HL-60 (cell line): ENCODE measurements at regions not wholly inside any gene's neighbourhood (a gene's known extent, or its start where the extent isn't known, plus 50 kb on each side); places are given as distances from the start of the nearest gene placed in this dataset.

Experiments
- DNase-seq, 2 experiments: peaks; one replicate each; pipeline ENCODE4 v3.0.0-alpha.2; 2010 to 2020; ENCODE audit warnings: low read depth in 1 of 2, low spot score in 1 of 2
- H3K27ac ChIP-seq: fragments of 250-450 bp; sonication (Bioruptor Pico); replicated peaks from 2 replicates; pipeline ENCODE4 v1.5.1; 2020; ENCODE audit warnings: mild to moderate bottlenecking, moderate library complexity
- H3K27me3 ChIP-seq: fragments of 250-450 bp; sonication (Bioruptor Pico); 2 replicates; pipeline ENCODE4 v1.5.1; 2021; ENCODE audit warnings: mild to moderate bottlenecking, moderate library complexity; ENCODE audit not compliant: insufficient read depth, poor library complexity, severe bottlenecking
- H3K4me3 ChIP-seq: replicated peaks from 2 replicates; pipeline ENCODE4 v1.5.1; 2011; ENCODE audit warnings: mild to moderate bottlenecking, control low read depth, low read length; ENCODE audit not compliant: insufficient read depth
- GABPA ChIP-seq: IDR thresholded peaks from 2 replicates; pipeline ENCODE4 v1.6.1; 2012; ENCODE audit warnings: low read depth
- POLR2AphosphoS5 ChIP-seq: IDR thresholded peaks from 2 replicates; pipeline ENCODE4 v1.6.1; 2012; ENCODE audit warnings: low read depth
- SPI1 ChIP-seq: IDR thresholded peaks from 2 replicates; pipeline ENCODE4 v1.6.1; 2012; ENCODE audit warnings: low read depth, mild to moderate bottlenecking, borderline replicate concordance
- TF ChIP-seq, protein P1 (sequence below): IDR thresholded peaks from 2 replicates; pipeline ENCODE4 v1.6.1; 2012; ENCODE audit warnings: low read depth; ENCODE audit not compliant: insufficient replicate concordance
- TF ChIP-seq, protein P2 (sequence below): IDR thresholded peaks from one replicate; pipeline ENCODE4 v1.5.1; 2011; ENCODE audit warnings: low read length, control low read depth, inconsistent platforms; ENCODE audit not compliant: insufficient read depth

DNA sequence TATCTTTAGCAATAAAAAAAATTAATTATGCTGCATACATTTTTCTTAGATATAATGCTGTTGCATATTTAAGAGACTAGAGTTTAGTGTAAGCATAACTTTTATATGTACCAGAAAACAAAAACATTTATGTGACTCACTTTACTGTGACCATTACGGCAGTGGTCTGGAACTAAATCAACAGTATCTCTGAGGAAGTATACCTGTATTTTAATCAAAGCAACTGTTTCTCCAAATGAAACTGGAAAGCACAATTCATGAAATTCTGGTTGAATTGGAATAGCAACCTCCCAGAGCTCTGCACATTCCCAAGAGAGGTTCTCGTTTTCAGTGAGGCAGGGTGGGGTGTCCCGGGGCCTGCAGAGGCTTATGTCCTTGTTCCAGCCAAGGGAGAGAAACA, 112.2 kb upstream of the TACR1 start:
- H3K4me3 ChIP-seq: no peak overlapping the region
- H3K27me3 ChIP-seq: no peaks in the 10 kb centered on the region
- TF ChIP-seq POLR2AphosphoS5 (no peak), SPI1 (no peak), GABPA (no peak)
- TF ChIP-seq, protein P1, sequence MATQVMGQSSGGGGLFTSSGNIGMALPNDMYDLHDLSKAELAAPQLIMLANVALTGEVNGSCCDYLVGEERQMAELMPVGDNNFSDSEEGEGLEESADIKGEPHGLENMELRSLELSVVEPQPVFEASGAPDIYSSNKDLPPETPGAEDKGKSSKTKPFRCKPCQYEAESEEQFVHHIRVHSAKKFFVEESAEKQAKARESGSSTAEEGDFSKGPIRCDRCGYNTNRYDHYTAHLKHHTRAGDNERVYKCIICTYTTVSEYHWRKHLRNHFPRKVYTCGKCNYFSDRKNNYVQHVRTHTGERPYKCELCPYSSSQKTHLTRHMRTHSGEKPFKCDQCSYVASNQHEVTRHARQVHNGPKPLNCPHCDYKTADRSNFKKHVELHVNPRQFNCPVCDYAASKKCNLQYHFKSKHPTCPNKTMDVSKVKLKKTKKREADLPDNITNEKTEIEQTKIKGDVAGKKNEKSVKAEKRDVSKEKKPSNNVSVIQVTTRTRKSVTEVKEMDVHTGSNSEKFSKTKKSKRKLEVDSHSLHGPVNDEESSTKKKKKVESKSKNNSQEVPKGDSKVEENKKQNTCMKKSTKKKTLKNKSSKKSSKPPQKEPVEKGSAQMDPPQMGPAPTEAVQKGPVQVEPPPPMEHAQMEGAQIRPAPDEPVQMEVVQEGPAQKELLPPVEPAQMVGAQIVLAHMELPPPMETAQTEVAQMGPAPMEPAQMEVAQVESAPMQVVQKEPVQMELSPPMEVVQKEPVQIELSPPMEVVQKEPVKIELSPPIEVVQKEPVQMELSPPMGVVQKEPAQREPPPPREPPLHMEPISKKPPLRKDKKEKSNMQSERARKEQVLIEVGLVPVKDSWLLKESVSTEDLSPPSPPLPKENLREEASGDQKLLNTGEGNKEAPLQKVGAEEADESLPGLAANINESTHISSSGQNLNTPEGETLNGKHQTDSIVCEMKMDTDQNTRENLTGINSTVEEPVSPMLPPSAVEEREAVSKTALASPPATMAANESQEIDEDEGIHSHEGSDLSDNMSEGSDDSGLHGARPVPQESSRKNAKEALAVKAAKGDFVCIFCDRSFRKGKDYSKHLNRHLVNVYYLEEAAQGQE: no peak
- TF ChIP-seq, protein P2, sequence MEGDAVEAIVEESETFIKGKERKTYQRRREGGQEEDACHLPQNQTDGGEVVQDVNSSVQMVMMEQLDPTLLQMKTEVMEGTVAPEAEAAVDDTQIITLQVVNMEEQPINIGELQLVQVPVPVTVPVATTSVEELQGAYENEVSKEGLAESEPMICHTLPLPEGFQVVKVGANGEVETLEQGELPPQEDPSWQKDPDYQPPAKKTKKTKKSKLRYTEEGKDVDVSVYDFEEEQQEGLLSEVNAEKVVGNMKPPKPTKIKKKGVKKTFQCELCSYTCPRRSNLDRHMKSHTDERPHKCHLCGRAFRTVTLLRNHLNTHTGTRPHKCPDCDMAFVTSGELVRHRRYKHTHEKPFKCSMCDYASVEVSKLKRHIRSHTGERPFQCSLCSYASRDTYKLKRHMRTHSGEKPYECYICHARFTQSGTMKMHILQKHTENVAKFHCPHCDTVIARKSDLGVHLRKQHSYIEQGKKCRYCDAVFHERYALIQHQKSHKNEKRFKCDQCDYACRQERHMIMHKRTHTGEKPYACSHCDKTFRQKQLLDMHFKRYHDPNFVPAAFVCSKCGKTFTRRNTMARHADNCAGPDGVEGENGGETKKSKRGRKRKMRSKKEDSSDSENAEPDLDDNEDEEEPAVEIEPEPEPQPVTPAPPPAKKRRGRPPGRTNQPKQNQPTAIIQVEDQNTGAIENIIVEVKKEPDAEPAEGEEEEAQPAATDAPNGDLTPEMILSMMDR: no peak
- no peak overlapping the region for H3K27ac ChIP-seq
- no peak for DNase-seq

DNA sequence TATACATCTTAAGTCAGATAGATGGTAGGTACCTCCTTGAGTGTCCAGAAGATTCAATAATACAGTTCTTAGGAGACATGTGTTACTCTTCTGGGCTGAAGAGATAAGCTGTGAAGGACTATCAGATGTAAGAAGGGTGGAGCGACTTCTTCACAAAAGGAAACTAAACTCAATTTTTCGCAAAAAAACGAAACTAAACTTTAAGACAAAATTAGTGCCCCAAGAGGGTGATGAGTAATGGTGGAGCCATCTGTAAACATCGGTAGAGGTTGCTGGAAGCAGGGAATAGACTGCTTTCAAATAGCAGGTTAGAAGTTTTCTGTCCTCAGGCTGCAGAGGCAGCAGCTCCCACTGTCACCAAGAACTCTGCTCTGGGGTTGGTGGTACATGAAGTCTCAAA, 111.6 kb upstream of the TACR1 start:
- no peak for DNase-seq
- no peak overlapping the region for H3K27ac ChIP-seq
- TF ChIP-seq, protein P2: no peak
- H3K27me3 ChIP-seq: no peaks in the 10 kb centered on the region
- no peak overlapping the region for H3K4me3 ChIP-seq

DNA sequence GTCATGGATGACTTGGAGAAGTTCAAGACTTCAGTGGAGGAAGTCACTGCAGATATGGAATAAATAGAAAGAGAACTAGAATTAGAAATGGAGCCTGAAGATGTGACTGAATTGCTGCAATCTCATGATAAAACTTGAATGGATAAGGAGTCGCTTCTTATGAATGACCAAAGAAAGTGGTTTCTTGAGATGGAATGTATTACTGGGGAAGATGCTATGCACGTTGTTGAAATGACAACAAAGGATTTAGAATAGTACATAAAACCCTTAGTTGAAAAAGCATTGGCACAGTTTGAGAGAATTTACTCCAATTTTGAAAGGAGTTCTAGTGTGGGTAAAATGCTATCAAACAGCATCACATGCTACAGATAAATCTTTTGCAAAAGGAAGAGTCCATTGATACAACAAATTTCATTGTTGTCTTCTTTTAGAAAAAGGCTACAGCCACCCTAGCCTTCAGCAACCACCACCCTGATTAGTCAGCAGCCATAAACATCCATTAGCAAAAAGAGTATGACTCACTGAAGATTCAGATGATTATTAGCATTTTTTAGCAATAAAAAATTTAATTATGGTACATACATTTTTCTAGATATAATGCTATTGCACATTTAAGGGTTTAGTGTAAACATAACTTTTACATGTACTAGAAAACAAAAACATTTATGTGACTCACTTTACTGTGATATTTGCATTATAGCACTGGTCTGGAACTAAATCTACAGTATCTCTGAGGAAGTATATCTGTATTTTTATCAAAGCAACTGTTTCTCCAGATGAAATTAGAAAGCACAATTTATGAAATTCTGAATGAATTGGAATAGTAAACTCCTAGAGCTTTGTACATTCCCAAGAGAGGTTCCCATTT, 110.5 kb upstream of the TACR1 start:
- DNase-seq: no peak
- no peak for TF ChIP-seq SPI1
- Histone ChIP-seq H3K27me3 (no peaks in the 10 kb centered on the region), H3K27ac (no peak overlapping the region), H3K4me3 (no peak overlapping the region)

DNA sequence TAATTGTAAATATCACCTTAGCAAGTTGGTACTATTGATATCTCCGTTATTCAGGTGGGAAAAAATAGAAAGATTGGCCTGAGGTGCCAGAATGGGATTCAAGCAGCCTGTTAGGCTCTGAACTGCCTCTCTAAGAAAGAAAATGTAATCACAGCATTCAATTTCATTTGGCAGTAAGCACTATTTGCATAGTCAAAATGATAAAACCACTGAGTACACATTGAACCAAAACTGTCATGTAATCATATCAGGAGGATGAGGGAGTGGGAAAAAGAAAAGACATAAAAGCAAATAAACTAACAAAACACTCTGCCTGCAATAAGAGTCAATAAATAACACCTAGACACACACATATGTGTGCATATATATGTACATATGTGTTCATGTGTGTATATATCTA, 103.9 kb upstream of the TACR1 start:
- no peak overlapping the region for H3K4me3 ChIP-seq
- DNase-seq: no peak

More for the DNA sequence above, 103.9 kb upstream of the TACR1 start:
- no peak for TF ChIP-seq POLR2AphosphoS5
- TF ChIP-seq, protein P1: no peak
- TF ChIP-seq, protein P2: no peak
- TF ChIP-seq SPI1: no peak
- no peak for TF ChIP-seq GABPA
- Histone ChIP-seq H3K27me3 (no peaks in the 10 kb centered on the region), H3K27ac (no peak overlapping the region)
